ENCODE measurements at regions not wholly inside any gene's neighbourhood (a gene's known extent, or its start where the extent isn't known, plus 50 kb on each side); places are given as distances from the start of the nearest gene placed in this dataset.
"Not testable (repeated sequence)": the region's sequence is repeated elsewhere in the genome, so short reads cannot be mapped to it uniquely, and the experiment has no call there.

GRCh38 chr18:29383311-29384273, 1206.7 kb upstream of the CDH2 start:
- no peak for DNase-seq
- H3K36me3 ChIP-seq, result no peaks in the 10 kb centered on the region
- 74 to 88% methylated on average over 5 of the region's 5 CpGs for WGBS, 2 donors
- TF ChIP-seq CTCF (IDR thresholded peaks at IDR 0.05) (no peak), POLR2A (IDR thresholded peaks at IDR 0.05) (no peak)
- no peaks in the 10 kb centered on the region for H3K9me3 ChIP-seq
- H3K4me3 ChIP-seq (replicated peaks in 1 of 3), result no peak overlapping the region
- H3K27ac ChIP-seq, result no peak overlapping the region
- intact Hi-C loops (cut with DNase I), result no loop called here
- H3K4me1 ChIP-seq, result no peaks in the 10 kb centered on the region
- no peaks in the 10 kb centered on the region for H3K27me3 ChIP-seq

- Histone ChIP-seq H3K9me3 (no peaks in the 10 kb centered on the region), H3K27ac (no peak overlapping the region), H3K27me3 (no peaks in the 10 kb centered on the region), H3K4me3 (replicated peaks in 1 of 3) (no peak overlapping the region), H3K36me3 (no peaks in the 10 kb centered on the region), H3K4me1 (no peaks in the 10 kb centered on the region)
- intact Hi-C loops (cut with DNase I), result no loop called here
- no peak for DNase-seq
- whole genome bisulfite sequencing, 2 donors, result 86 to 87% methylated on average over 3 of the region's 3 CpGs
- TF ChIP-seq CTCF (IDR thresholded peaks at IDR 0.05), result no peak
- no peak for TF ChIP-seq POLR2A (IDR thresholded peaks at IDR 0.05)
Observed at GRCh38 chr18:29378651-29379136, 1201.8 kb upstream of the CDH2 start.

- H3K9me3 ChIP-seq, result no peaks in the 10 kb centered on the region
- WGBS, 2 donors, result 97 to 98% methylated on average over 1 of the region's 1 CpG
- no peak overlapping the region for H3K27ac ChIP-seq
- TF ChIP-seq POLR2A (IDR thresholded peaks at IDR 0.05), result no peak
- TF ChIP-seq CTCF (IDR thresholded peaks at IDR 0.05), result no peak
- DNase-seq, result no peak
- H3K36me3 ChIP-seq, result no peaks in the 10 kb centered on the region
- intact Hi-C loops (cut with DNase I), result no loop called here
- H3K4me3 ChIP-seq (replicated peaks in 1 of 3), result no peak overlapping the region
- H3K27me3 ChIP-seq, result no peaks in the 10 kb centered on the region
- H3K4me1 ChIP-seq, result no peaks in the 10 kb centered on the region
Observed at GRCh38 chr18:29377346-29377745, 1200.4 kb upstream of the CDH2 start.

GRCh38 chr18:29373000-29373399, 1196.1 kb upstream of the CDH2 start:
- Histone ChIP-seq H3K27ac (no peak overlapping the region), H3K27me3 (no peaks in the 10 kb centered on the region), H3K36me3 (no peaks in the 10 kb centered on the region), H3K9me3 (no peaks in the 10 kb centered on the region), H3K4me1 (no peaks in the 10 kb centered on the region), H3K4me3 (replicated peaks in 1 of 3) (no peak overlapping the region)
- no peak for DNase-seq
- WGBS, 2 donors, result 77 to 80% methylated on average over 2 of the region's 2 CpGs
- TF ChIP-seq CTCF (IDR thresholded peaks at IDR 0.05) (no peak), POLR2A (IDR thresholded peaks at IDR 0.05) (no peak)
- intact Hi-C loops (cut with DNase I), result no loop called here

GRCh38 chr18:29361843-29362242, 1184.9 kb upstream of the CDH2 start:
- intact Hi-C loops (cut with DNase I), result no loop called here
- Histone ChIP-seq H3K9me3 (no peaks in the 10 kb centered on the region), H3K4me1 (no peaks in the 10 kb centered on the region), H3K27me3 (no peaks in the 10 kb centered on the region), H3K4me3 (replicated peaks in 1 of 3) (no peak overlapping the region), H3K36me3 (no peaks in the 10 kb centered on the region), H3K27ac (no peak overlapping the region)
- DNase-seq, result no peak
- TF ChIP-seq POLR2A (IDR thresholded peaks at IDR 0.05), result no peak
- TF ChIP-seq CTCF (IDR thresholded peaks at IDR 0.05), result no peak
- 90 to 91% methylated on average over 15 of the region's 15 CpGs for WGBS, 2 donors

GRCh38 chr18:29360659-29361058, 1183.7 kb upstream of the CDH2 start:
- H3K36me3 ChIP-seq; intact Hi-C loops (cut with DNase I); H3K4me3 ChIP-seq (replicated peaks in 1 of 3); H3K27ac ChIP-seq; H3K27me3 ChIP-seq; H3K9me3 ChIP-seq; DNase-seq; H3K4me1 ChIP-seq: not testable (repeated sequence)
- 58 to 68% methylated on average over 4 of the region's 4 CpGs for WGBS, 2 donors

- intact Hi-C loops (cut with DNase I); DNase-seq; H3K36me3 ChIP-seq; H3K4me3 ChIP-seq (replicated peaks in 1 of 3); H3K9me3 ChIP-seq; H3K27ac ChIP-seq; H3K27me3 ChIP-seq; H3K4me1 ChIP-seq: not testable (repeated sequence)
Observed at GRCh38 chr18:29359222-29359621, 1182.3 kb upstream of the CDH2 start.
